RWPE2 (cell line): ENCODE measurements at regions not wholly inside any gene's neighbourhood (a gene's known extent, or its start where the extent isn't known, plus 50 kb on each side); places are given as distances from the start of the nearest gene placed in this dataset.

Experiments used
- ATAC-seq: fragments of 200-7000 bp; cut with Tn5 transposase; 3 replicates; pipeline ENCODE4 v1.9.1; 2021; ENCODE audit warnings: low read depth
- DNase-seq: peaks from one replicate; pipeline ENCODE4 v3.0.0-alpha.2; 2020; ENCODE audit warnings: low spot score
- H3K27ac ChIP-seq: fragments of 450-650 bp; 2 replicates; pipeline ENCODE4 v1.5.1; 2017; ENCODE audit warnings: mild to moderate bottlenecking; ENCODE audit not compliant: poor library complexity, severe bottlenecking
- H3K27me3 ChIP-seq: fragments of 250-450 bp; sonication (Bioruptor Pico); 2 replicates; pipeline ENCODE4 v1.5.1; 2021; ENCODE audit warnings: mild to moderate bottlenecking, moderate library complexity; ENCODE audit not compliant: insufficient read depth, poor library complexity, severe bottlenecking
- H3K36me3 ChIP-seq: fragments of 250-450 bp; sonication (Bioruptor Pico); 2 replicates; pipeline ENCODE4 v1.5.1; 2020; ENCODE audit warnings: low read depth, mild to moderate bottlenecking, moderate library complexity
- H3K4me1 ChIP-seq: fragments of 250-450 bp; sonication (Bioruptor Pico); 2 replicates; pipeline ENCODE4 v1.5.1; 2021; ENCODE audit warnings: mild to moderate bottlenecking, moderate library complexity; ENCODE audit not compliant: insufficient read depth, poor library complexity, severe bottlenecking
- H3K4me3 ChIP-seq: fragments of 250-450 bp; sonication (Bioruptor Pico); 2 replicates; pipeline ENCODE4 v1.5.1; 2021; ENCODE audit warnings: mild to moderate bottlenecking, moderate library complexity; ENCODE audit not compliant: severe bottlenecking
- H3K9me3 ChIP-seq: fragments of 250-450 bp; sonication (Bioruptor Pico); 2 replicates; pipeline ENCODE4 v1.5.1; 2021; ENCODE audit warnings: mild to moderate bottlenecking, moderate library complexity; ENCODE audit not compliant: severe bottlenecking
- CTCF ChIP-seq: fragments of 450-650 bp; IDR thresholded peaks from one replicate; pipeline ENCODE4 v1.5.1; 2017; ENCODE audit warnings: mild to moderate bottlenecking, moderate library complexity; ENCODE audit not compliant: poor library complexity, severe bottlenecking

- no peaks in the 10 kb centered on the region for H3K9me3 ChIP-seq
- no peak for DNase-seq
- H3K27ac ChIP-seq, result no peak overlapping the region
- no peaks in the 10 kb centered on the region for H3K36me3 ChIP-seq
- ATAC-seq, result no peak
- no peaks in the 10 kb centered on the region for H3K27me3 ChIP-seq
- H3K4me1 ChIP-seq, result no peaks in the 10 kb centered on the region
- TF ChIP-seq CTCF, result no peak
- no peak overlapping the region for H3K4me3 ChIP-seq
Measured at GRCh38 chr1:238985312-238985711, 401.1 kb upstream of the CHRM3 start.

- DNase-seq, result no peak
- Histone ChIP-seq H3K9me3 (no peaks in the 10 kb centered on the region), H3K27me3 (no peaks in the 10 kb centered on the region), H3K4me3 (no peak overlapping the region), H3K27ac (no peak overlapping the region), H3K4me1 (no peaks in the 10 kb centered on the region), H3K36me3 (no peaks in the 10 kb centered on the region)
- no peak for TF ChIP-seq CTCF
- no peak for ATAC-seq
Measured at GRCh38 chr1:238982736-238983135, 403.6 kb upstream of the CHRM3 start.

GRCh38 chr1:238981317-238981933 lies 404.9 kb upstream of the CHRM3 start:
- Histone ChIP-seq H3K36me3 (no peaks in the 10 kb centered on the region), H3K4me1 (no peaks in the 10 kb centered on the region), H3K9me3 (no peaks in the 10 kb centered on the region), H3K4me3 (no peak overlapping the region), H3K27ac (no peak overlapping the region), H3K27me3 (no peaks in the 10 kb centered on the region)
- DNase-seq, result no peak
- ATAC-seq, result no peak
- no peak for TF ChIP-seq CTCF

- TF ChIP-seq CTCF, result no peak
- DNase-seq (no peak), ATAC-seq (no peak)
- no peak overlapping the region for H3K27ac ChIP-seq
- H3K36me3 ChIP-seq, result no peaks in the 10 kb centered on the region
- no peak overlapping the region for H3K4me3 ChIP-seq
- no peaks in the 10 kb centered on the region for H3K27me3 ChIP-seq
- H3K4me1 ChIP-seq, result no peaks in the 10 kb centered on the region
- H3K9me3 ChIP-seq, result no peaks in the 10 kb centered on the region
Measured at GRCh38 chr1:238980053-238980452, 406.3 kb upstream of the CHRM3 start.

- no peak overlapping the region for H3K4me3 ChIP-seq
- no peaks in the 10 kb centered on the region for H3K36me3 ChIP-seq
- H3K27ac ChIP-seq, result no peak overlapping the region
- TF ChIP-seq CTCF, result no peak
- peaks cover 21% of the 10 kb centered on the region for H3K4me1 ChIP-seq
- DNase-seq (no peak), ATAC-seq (no peak)
- H3K27me3 ChIP-seq, result no peaks in the 10 kb centered on the region
- no peaks in the 10 kb centered on the region for H3K9me3 ChIP-seq
Measured at GRCh38 chr1:238964631-238965030, 421.7 kb upstream of the CHRM3 start.
